ENCODE measurements at regions not wholly inside any gene's neighbourhood (a gene's known extent, or its start where the extent isn't known, plus 50 kb on each side); places are given as distances from the start of the nearest gene placed in this dataset.

DNA sequence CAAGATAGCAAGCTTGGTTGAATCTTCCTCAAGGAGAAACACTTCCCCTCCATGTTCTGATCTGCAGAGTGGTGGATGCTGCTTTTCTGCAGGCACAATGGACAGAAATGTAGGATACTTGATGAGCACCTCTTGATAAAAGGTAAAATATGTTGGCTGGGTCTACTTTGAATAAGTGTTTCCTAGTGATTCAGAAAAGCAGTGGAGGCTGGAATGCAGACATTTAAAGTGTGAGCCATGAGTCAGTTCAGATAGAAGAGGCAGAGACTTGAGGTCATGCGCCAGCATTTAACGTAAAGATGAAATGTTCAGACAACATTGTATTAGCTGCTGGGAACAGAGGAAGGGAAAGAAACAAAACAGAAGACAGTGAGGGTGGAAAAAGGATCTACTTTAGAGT, 403.1 kb downstream of the ADRA2A start:
- peaks cover 0 to 10% (median 0%) of the 10 kb centered on the region in 5 donors for H3K27me3 Mint-ChIP-seq
- no peak for DNase-seq
- no peak overlapping the region for H3K4me3 ChIP-seq (ENCODE audit: low read length)
- ATAC-seq = no peak
- H3K27ac ChIP-seq (ENCODE audit: low read depth, low read length) = no peak overlapping the region
- intact Hi-C loops (cut with micrococcal nuclease) = no loop called here
- POLR2A ChIA-PET = no interaction called here
- no peaks in the 10 kb centered on the region for H3K9me3 ChIP-seq (ENCODE audit: control insufficient read depth in 2 of 3, low read length in 3 of 3)
- no peaks in the 10 kb centered on the region for H3K4me1 Mint-ChIP-seq
- no peaks in the 10 kb centered on the region for H3K4me1 ChIP-seq (ENCODE audit: control insufficient read depth in 2 of 2, insufficient read depth in 2 of 2, low read length in 2 of 2)
- H3K27ac Mint-ChIP-seq = no peak overlapping the region
- CTCF ChIA-PET = no interaction called here
- H3K36me3 ChIP-seq (ENCODE audit: control insufficient read depth in 2 of 3, insufficient read depth in 3 of 3, low read length in 3 of 3) = no peaks in the 10 kb centered on the region
- no peaks in the 10 kb centered on the region for H3K36me3 Mint-ChIP-seq
- H3K4me3 Mint-ChIP-seq = no peak overlapping the region
- peaks cover 0 to 4% of the 10 kb centered on the region in 2 donors for H3K27me3 ChIP-seq (ENCODE audit: control insufficient read depth in 2 of 2, insufficient read depth in 2 of 2, low read length in 2 of 2)
- H3K9me3 Mint-ChIP-seq = no peaks in the 10 kb centered on the region

- CTCF ChIA-PET = no interaction called here
- H3K9me3 ChIP-seq (ENCODE audit: control insufficient read depth in 2 of 3, low read length in 3 of 3) = no peaks in the 10 kb centered on the region
- H3K27me3 Mint-ChIP-seq = peaks cover 0 to 10% (median 0%) of the 10 kb centered on the region in 5 donors
- no peak overlapping the region for H3K4me3 ChIP-seq (ENCODE audit: low read length)
- peaks cover 0 to 4% of the 10 kb centered on the region in 2 donors for H3K27me3 ChIP-seq (ENCODE audit: control insufficient read depth in 2 of 2, insufficient read depth in 2 of 2, low read length in 2 of 2)
- H3K4me1 ChIP-seq (ENCODE audit: control insufficient read depth in 2 of 2, insufficient read depth in 2 of 2, low read length in 2 of 2) = no peaks in the 10 kb centered on the region
- no peaks in the 10 kb centered on the region for H3K36me3 Mint-ChIP-seq
- ATAC-seq = no peak
- no peaks in the 10 kb centered on the region for H3K9me3 Mint-ChIP-seq
- H3K36me3 ChIP-seq (ENCODE audit: control insufficient read depth in 2 of 3, insufficient read depth in 3 of 3, low read length in 3 of 3) = no peaks in the 10 kb centered on the region
- intact Hi-C loops (cut with micrococcal nuclease) = no loop called here
- no peak overlapping the region for H3K4me3 Mint-ChIP-seq
- no peaks in the 10 kb centered on the region for H3K4me1 Mint-ChIP-seq
- H3K27ac ChIP-seq (ENCODE audit: low read depth, low read length) = no peak overlapping the region
- H3K27ac Mint-ChIP-seq = no peak overlapping the region
- POLR2A ChIA-PET = no interaction called here
- no peak for DNase-seq
Observed at GRCh38 chr10:111481261-111481826, 404.5 kb downstream of the ADRA2A start.

GRCh38 chr10:111481866-111482265, 405.0 kb downstream of the ADRA2A start:
- peaks cover 0 to 2% (median 0%) of the 10 kb centered on the region in 11 donors for H3K9me3 Mint-ChIP-seq
- H3K4me1 ChIP-seq (ENCODE audit: control insufficient read depth in 2 of 2, insufficient read depth in 2 of 2, low read length in 2 of 2) = no peaks in the 10 kb centered on the region
- ATAC-seq = no peak
- no peak overlapping the region for H3K4me3 Mint-ChIP-seq
- CTCF ChIA-PET = no interaction called here
- H3K27ac Mint-ChIP-seq = no peak overlapping the region
- POLR2A ChIA-PET = no interaction called here
- peaks cover 0 to 10% (median 0%) of the 10 kb centered on the region in 5 donors for H3K27me3 Mint-ChIP-seq
- peaks cover 0 to 4% of the 10 kb centered on the region in 2 donors for H3K27me3 ChIP-seq (ENCODE audit: control insufficient read depth in 2 of 2, insufficient read depth in 2 of 2, low read length in 2 of 2)
- H3K4me3 ChIP-seq (ENCODE audit: low read length) = no peak overlapping the region
- no peak overlapping the region for H3K27ac ChIP-seq (ENCODE audit: low read depth, low read length)
- no peaks in the 10 kb centered on the region for H3K9me3 ChIP-seq (ENCODE audit: control insufficient read depth in 2 of 3, low read length in 3 of 3)
- intact Hi-C loops (cut with micrococcal nuclease) = no loop called here
- no peaks in the 10 kb centered on the region for H3K4me1 Mint-ChIP-seq
- no peaks in the 10 kb centered on the region for H3K36me3 Mint-ChIP-seq
- H3K36me3 ChIP-seq (ENCODE audit: control insufficient read depth in 2 of 3, insufficient read depth in 3 of 3, low read length in 3 of 3) = no peaks in the 10 kb centered on the region
- DNase-seq = no peak

GRCh38 chr10:111482621-111483216, 405.9 kb downstream of the ADRA2A start:
- H3K9me3 Mint-ChIP-seq = peaks cover 0 to 6% (median 4%) of the 10 kb centered on the region in 11 donors
- peaks cover 0 to under 1% (median 0%) of the 10 kb centered on the region in 5 donors for H3K36me3 Mint-ChIP-seq
- ChIA-PET CTCF (no interaction called here), POLR2A (no interaction called here)
- Histone ChIP-seq H3K4me3 (ENCODE audit: low read length) (no peak overlapping the region), H3K9me3 (ENCODE audit: control insufficient read depth in 2 of 3, low read length in 3 of 3) (no peaks in the 10 kb centered on the region), H3K27ac (ENCODE audit: low read depth, low read length) (no peak overlapping the region), H3K36me3 (ENCODE audit: control insufficient read depth in 2 of 3, insufficient read depth in 3 of 3, low read length in 3 of 3) (no peaks in the 10 kb centered on the region), H3K27me3 (ENCODE audit: control insufficient read depth in 2 of 2, insufficient read depth in 2 of 2, low read length in 2 of 2) (peaks cover 0 to 4% of the 10 kb centered on the region in 2 donors), H3K4me1 (ENCODE audit: control insufficient read depth in 2 of 2, insufficient read depth in 2 of 2, low read length in 2 of 2) (no peaks in the 10 kb centered on the region)
- DNase-seq (no peak), ATAC-seq (no peak)
- no peaks in the 10 kb centered on the region for H3K4me1 Mint-ChIP-seq
- peaks cover 0 to 10% (median 0%) of the 10 kb centered on the region in 5 donors for H3K27me3 Mint-ChIP-seq
- no peak overlapping the region for H3K27ac Mint-ChIP-seq
- intact Hi-C loops (cut with micrococcal nuclease) = no loop called here
- no peak overlapping the region for H3K4me3 Mint-ChIP-seq

DNA sequence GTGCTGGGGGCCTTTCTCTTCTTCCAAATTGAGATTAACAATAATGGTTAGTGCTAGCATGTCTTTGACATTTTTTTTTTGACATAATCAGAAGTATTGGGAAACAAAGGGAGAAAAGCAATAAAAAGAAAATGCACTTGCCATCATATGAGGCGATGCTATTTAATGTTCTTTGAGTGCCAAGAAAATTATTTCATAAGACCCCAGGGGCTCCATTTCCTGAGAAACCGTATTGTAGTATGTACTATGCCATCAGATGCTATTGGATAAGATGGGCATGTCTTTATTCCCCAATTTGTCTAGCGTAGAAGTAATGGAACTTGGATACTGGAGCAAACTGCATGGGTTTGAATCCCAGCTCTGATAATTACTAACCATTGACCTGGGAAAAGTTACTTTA, 408.9 kb downstream of the ADRA2A start:
- Histone ChIP-seq H3K27ac (ENCODE audit: low read depth, low read length) (no peak overlapping the region), H3K9me3 (ENCODE audit: control insufficient read depth in 2 of 3, low read length in 3 of 3) (peaks cover 0 to 23% (median 0%) of the 10 kb centered on the region in 3 experiments), H3K27me3 (ENCODE audit: control insufficient read depth in 2 of 2, insufficient read depth in 2 of 2, low read length in 2 of 2) (no peaks in the 10 kb centered on the region), H3K4me1 (ENCODE audit: control insufficient read depth in 2 of 2, insufficient read depth in 2 of 2, low read length in 2 of 2) (no peaks in the 10 kb centered on the region), H3K36me3 (ENCODE audit: control insufficient read depth in 2 of 3, insufficient read depth in 3 of 3, low read length in 3 of 3) (no peaks in the 10 kb centered on the region), H3K4me3 (ENCODE audit: low read length) (no peak overlapping the region)
- ATAC-seq = no peak
- Mint-ChIP-seq H3K27me3 (no peaks in the 10 kb centered on the region), H3K9me3 (peaks cover 4 to 33% (median 19%) of the 10 kb centered on the region in 11 donors), H3K27ac (no peak overlapping the region), H3K4me1 (no peaks in the 10 kb centered on the region), H3K4me3 (no peak overlapping the region), H3K36me3 (peaks cover 0 to 7% (median 4%) of the 10 kb centered on the region in 5 donors)
- POLR2A ChIA-PET = no interaction called here
- no peak for DNase-seq
- intact Hi-C loops (cut with micrococcal nuclease) = no loop called here
- CTCF ChIA-PET = no interaction called here

DNA sequence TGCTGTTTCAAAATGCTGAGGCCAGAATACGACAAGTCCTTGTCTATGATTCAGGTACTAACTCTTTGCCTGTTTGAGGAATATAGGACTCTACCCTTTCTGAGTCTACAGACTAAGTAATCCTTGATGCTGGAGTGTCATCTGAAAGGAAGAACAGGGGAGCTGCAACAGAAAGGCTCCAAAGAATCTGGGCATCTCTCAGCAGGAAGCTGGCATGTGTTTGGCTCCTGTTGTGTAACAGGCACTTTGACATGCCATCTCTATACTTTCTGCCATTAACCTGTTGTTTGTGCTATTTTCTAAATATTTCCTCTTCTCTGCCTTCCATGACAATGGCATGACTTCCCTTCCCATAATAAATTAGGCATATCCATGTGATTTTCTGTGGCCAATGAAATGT, 409.5 kb downstream of the ADRA2A start:
- H3K4me1 ChIP-seq (ENCODE audit: control insufficient read depth in 2 of 2, insufficient read depth in 2 of 2, low read length in 2 of 2) = no peaks in the 10 kb centered on the region
- H3K36me3 Mint-ChIP-seq = peaks cover 0 to 7% (median 4%) of the 10 kb centered on the region in 5 donors
- ATAC-seq (no peak), DNase-seq (no peak)
- no peak overlapping the region for H3K27ac ChIP-seq (ENCODE audit: low read depth, low read length)
- intact Hi-C loops (cut with micrococcal nuclease) = no loop called here
- POLR2A ChIA-PET = no interaction called here
- peaks cover 4 to 39% (median 25%) of the 10 kb centered on the region in 11 donors for H3K9me3 Mint-ChIP-seq
- H3K4me1 Mint-ChIP-seq = no peaks in the 10 kb centered on the region
- H3K9me3 ChIP-seq (ENCODE audit: control insufficient read depth in 2 of 3, low read length in 3 of 3) = peaks cover 0 to 23% (median 0%) of the 10 kb centered on the region in 3 experiments
- H3K36me3 ChIP-seq (ENCODE audit: control insufficient read depth in 2 of 3, insufficient read depth in 3 of 3, low read length in 3 of 3) = no peaks in the 10 kb centered on the region
- no peak overlapping the region for H3K27ac Mint-ChIP-seq
- H3K4me3 Mint-ChIP-seq = no peak overlapping the region
- H3K27me3 ChIP-seq (ENCODE audit: control insufficient read depth in 2 of 2, insufficient read depth in 2 of 2, low read length in 2 of 2) = no peaks in the 10 kb centered on the region
- H3K4me3 ChIP-seq (ENCODE audit: low read length) = no peak overlapping the region
- CTCF ChIA-PET = no interaction called here
- H3K27me3 Mint-ChIP-seq = peaks cover 0 to 6% (median 0%) of the 10 kb centered on the region in 5 donors

GRCh38 chr10:111488668-111489067, 411.8 kb downstream of the ADRA2A start:
- no peaks in the 10 kb centered on the region for H3K4me1 Mint-ChIP-seq
- no peak for DNase-seq
- peaks cover 13 to 60% (median 37%) of the 10 kb centered on the region in 11 donors for H3K9me3 Mint-ChIP-seq
- CTCF ChIA-PET = no interaction called here
- POLR2A ChIA-PET = no interaction called here
- intact Hi-C loops (cut with micrococcal nuclease) = no loop called here
- H3K27me3 Mint-ChIP-seq = peaks cover 0 to 6% (median 0%) of the 10 kb centered on the region in 5 donors
- no peaks in the 10 kb centered on the region for H3K36me3 ChIP-seq (ENCODE audit: control insufficient read depth in 2 of 3, insufficient read depth in 3 of 3, low read length in 3 of 3)
- peaks cover 0 to 23% (median 5%) of the 10 kb centered on the region in 3 experiments for H3K9me3 ChIP-seq (ENCODE audit: control insufficient read depth in 2 of 3, low read length in 3 of 3)
- H3K27ac ChIP-seq (ENCODE audit: low read depth, low read length) = no peak overlapping the region
- H3K36me3 Mint-ChIP-seq = peaks cover 0 to 7% (median 4%) of the 10 kb centered on the region in 5 donors
- H3K4me3 ChIP-seq (ENCODE audit: low read length) = no peak overlapping the region
- no peak overlapping the region for H3K27ac Mint-ChIP-seq
- H3K4me1 ChIP-seq (ENCODE audit: control insufficient read depth in 2 of 2, insufficient read depth in 2 of 2, low read length in 2 of 2) = no peaks in the 10 kb centered on the region
- no peaks in the 10 kb centered on the region for H3K27me3 ChIP-seq (ENCODE audit: control insufficient read depth in 2 of 2, insufficient read depth in 2 of 2, low read length in 2 of 2)
- ATAC-seq = no peak
- no peak overlapping the region for H3K4me3 Mint-ChIP-seq

Data from naive thymus-derived CD4-positive, alpha-beta T cell (primary cell).